ENCODE measurements at regions not wholly inside any gene's neighbourhood (a gene's known extent, or its start where the extent isn't known, plus 50 kb on each side); places are given as distances from the start of the nearest gene placed in this dataset.

GRCh38 chr2:37477921-37478320, 133.5 kb downstream of the QPCT start:
- Histone ChIP-seq H3K9me3 (no peaks in the 10 kb centered on the region), H3K4me1 (replicated peaks) (no peaks in the 10 kb centered on the region), H3K27ac (no peak overlapping the region), H3K4me3 (no peak overlapping the region), H3K27me3 (replicated peaks; ENCODE audit: insufficient read depth) (no peaks in the 10 kb centered on the region), H3K36me3 (no peaks in the 10 kb centered on the region)
- no peak for DNase-seq (ENCODE audit: low spot score)
- intact Hi-C loops (cut with DNase I) = no loop called here
- TF ChIP-seq POLR2A (IDR thresholded peaks at IDR 0.05) (no peak), POLR2AphosphoS5 (IDR thresholded peaks at IDR 0.05) (no peak), CTCF (IDR thresholded peaks at IDR 0.05) (no peak)

GRCh38 chr2:37481244-37481643, 136.8 kb downstream of the QPCT start:
- Histone ChIP-seq H3K27me3 (replicated peaks; ENCODE audit: insufficient read depth) (no peaks in the 10 kb centered on the region), H3K36me3 (no peaks in the 10 kb centered on the region), H3K9me3 (no peaks in the 10 kb centered on the region), H3K27ac (no peak overlapping the region), H3K4me3 (no peak overlapping the region), H3K4me1 (replicated peaks) (no peaks in the 10 kb centered on the region)
- DNase-seq (ENCODE audit: low spot score) = no peak
- no peak for TF ChIP-seq POLR2A (IDR thresholded peaks at IDR 0.05)
- no peak for TF ChIP-seq CTCF (IDR thresholded peaks at IDR 0.05)
- TF ChIP-seq POLR2AphosphoS5 (IDR thresholded peaks at IDR 0.05) = no peak
- intact Hi-C loops (cut with DNase I) = no loop called here
- WGBS = 100% methylated on average over 2 of the region's 2 CpGs

- TF ChIP-seq CTCF (IDR thresholded peaks at IDR 0.05) (no peak), POLR2AphosphoS5 (IDR thresholded peaks at IDR 0.05) (no peak), POLR2A (IDR thresholded peaks at IDR 0.05) (no peak)
- 82% methylated on average over 6 of the region's 6 CpGs for WGBS
- intact Hi-C loops (cut with DNase I) = no loop called here
Measured at GRCh38 chr2:37489041-37489456, 144.6 kb downstream of the QPCT start.

GRCh38 chr2:37489536-37489935, 145.1 kb downstream of the QPCT start:
- TF ChIP-seq POLR2A (IDR thresholded peaks at IDR 0.05) (no peak), POLR2AphosphoS5 (IDR thresholded peaks at IDR 0.05) (no peak), CTCF (IDR thresholded peaks at IDR 0.05) (no peak)
- Histone ChIP-seq H3K27me3 (replicated peaks; ENCODE audit: insufficient read depth) (no peaks in the 10 kb centered on the region), H3K36me3 (no peaks in the 10 kb centered on the region), H3K4me3 (no peak overlapping the region), H3K27ac (no peak overlapping the region), H3K4me1 (replicated peaks) (no peaks in the 10 kb centered on the region), H3K9me3 (no peaks in the 10 kb centered on the region)
- WGBS = 76% methylated on average over 1 of the region's 1 CpG
- DNase-seq (ENCODE audit: low spot score) = no peak
- intact Hi-C loops (cut with DNase I) = no loop called here

More at GRCh38 chr2:37489041-37489456, 144.6 kb downstream of the QPCT start:
- DNase-seq (ENCODE audit: low spot score) = no peak
- no peak overlapping the region for H3K27ac ChIP-seq
- no peak overlapping the region for H3K4me3 ChIP-seq
- H3K27me3 ChIP-seq (replicated peaks; ENCODE audit: insufficient read depth) = no peaks in the 10 kb centered on the region
- no peaks in the 10 kb centered on the region for H3K36me3 ChIP-seq
- H3K4me1 ChIP-seq (replicated peaks) = no peaks in the 10 kb centered on the region
- no peaks in the 10 kb centered on the region for H3K9me3 ChIP-seq

- H3K27ac ChIP-seq = no peak overlapping the region
- H3K27me3 ChIP-seq (replicated peaks; ENCODE audit: insufficient read depth) = no peaks in the 10 kb centered on the region
- H3K9me3 ChIP-seq = no peaks in the 10 kb centered on the region
- intact Hi-C loops (cut with DNase I) = no loop called here
- WGBS = over 99% methylated on average over 3 of the region's 3 CpGs
- no peaks in the 10 kb centered on the region for H3K4me1 ChIP-seq (replicated peaks)
- no peak overlapping the region for H3K4me3 ChIP-seq
- H3K36me3 ChIP-seq = no peaks in the 10 kb centered on the region
- no peak for DNase-seq (ENCODE audit: low spot score)
- TF ChIP-seq POLR2A (IDR thresholded peaks at IDR 0.05) = no peak
- TF ChIP-seq POLR2AphosphoS5 (IDR thresholded peaks at IDR 0.05) = no peak
- no peak for TF ChIP-seq CTCF (IDR thresholded peaks at IDR 0.05)
Measured at GRCh38 chr2:37493425-37493824, 149.0 kb downstream of the QPCT start.
